ENCODE measurements at regions not wholly inside any gene's neighbourhood (a gene's known extent, or its start where the extent isn't known, plus 50 kb on each side); places are given as distances from the start of the nearest gene placed in this dataset.
"Not testable (repeated sequence)": the region's sequence is repeated elsewhere in the genome, so short reads cannot be mapped to it uniquely, and the experiment has no call there.

- DNase-seq, result no peak
These were observed 193.0 kb upstream of the IGFBP7 start for GRCh38 chr4:57303012-57303751.

DNA sequence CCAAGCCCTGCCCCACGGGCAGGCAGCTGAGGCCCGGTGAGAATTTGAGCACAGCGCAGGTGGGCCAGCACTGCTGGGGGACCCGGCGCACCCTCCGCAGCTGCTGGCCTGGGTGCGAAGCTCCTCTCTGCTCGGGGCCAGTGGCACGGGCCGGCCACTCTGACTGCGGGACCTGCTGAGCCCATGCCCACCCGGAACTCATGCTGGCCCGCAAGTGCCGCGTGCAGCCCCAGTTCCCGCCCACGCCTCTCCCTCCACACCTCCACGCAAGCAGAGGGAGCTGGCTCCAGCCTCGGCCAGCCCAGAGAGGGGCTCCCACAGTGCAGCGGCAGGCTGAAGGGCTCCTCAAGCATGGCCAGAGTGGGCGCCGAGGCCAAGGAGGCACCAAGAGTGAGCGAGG is 190.1 kb upstream of the IGFBP7 start:
- DNase-seq, result not testable (repeated sequence)

- DNase-seq, result no peak
These were observed 181.7 kb upstream of the IGFBP7 start for GRCh38 chr4:57291911-57292310.

GRCh38 chr4:57287687-57288604 is 177.8 kb upstream of the IGFBP7 start:
- no peak for DNase-seq

- DNase-seq, result no peak
These were observed 172.7 kb upstream of the IGFBP7 start for GRCh38 chr4:57282933-57283310.

DNA sequence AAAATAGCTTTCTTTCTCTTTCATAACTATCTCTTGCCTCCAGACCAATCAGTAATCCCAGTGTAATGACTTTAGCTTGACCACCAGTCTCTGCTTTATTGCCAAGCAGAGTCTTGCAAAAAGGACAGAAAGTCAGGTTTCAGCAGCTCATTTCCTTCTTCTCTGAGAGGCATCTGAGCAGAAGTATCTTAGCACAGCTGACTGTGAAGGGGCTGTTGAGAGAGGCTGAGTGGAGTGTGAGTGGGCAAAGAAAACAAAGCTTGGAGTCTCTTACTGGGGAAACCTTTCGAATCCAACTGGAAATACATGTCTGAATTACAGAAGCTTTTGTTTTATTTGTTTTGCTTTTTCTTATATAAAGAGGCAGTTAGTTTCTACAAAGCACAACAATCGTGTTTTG is 170.3 kb upstream of the IGFBP7 start:
- DNase-seq, result peak; percentile 5

DNA sequence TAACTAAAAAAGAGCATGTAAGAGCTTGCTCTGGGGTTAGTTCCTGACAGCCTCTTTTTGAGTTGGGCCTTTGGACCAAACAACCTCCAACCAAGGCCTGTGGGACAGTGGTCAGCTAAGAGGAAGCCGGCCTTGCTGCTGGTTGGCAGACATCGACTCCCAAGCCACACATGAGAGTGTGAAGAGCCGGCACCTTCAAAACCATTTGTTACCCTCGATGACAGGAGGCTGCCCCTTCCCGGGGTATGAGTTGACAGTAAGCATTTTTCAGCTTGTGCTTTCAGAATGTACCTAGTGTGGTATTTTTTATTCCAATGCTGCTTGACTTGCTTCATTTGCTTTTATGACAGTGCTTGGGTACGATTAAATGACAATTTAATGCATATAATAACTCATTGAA is 168.6 kb upstream of the IGFBP7 start:
- no peak for DNase-seq

- no peak for DNase-seq
These were observed 163.9 kb upstream of the IGFBP7 start for GRCh38 chr4:57274082-57274481.

DNA sequence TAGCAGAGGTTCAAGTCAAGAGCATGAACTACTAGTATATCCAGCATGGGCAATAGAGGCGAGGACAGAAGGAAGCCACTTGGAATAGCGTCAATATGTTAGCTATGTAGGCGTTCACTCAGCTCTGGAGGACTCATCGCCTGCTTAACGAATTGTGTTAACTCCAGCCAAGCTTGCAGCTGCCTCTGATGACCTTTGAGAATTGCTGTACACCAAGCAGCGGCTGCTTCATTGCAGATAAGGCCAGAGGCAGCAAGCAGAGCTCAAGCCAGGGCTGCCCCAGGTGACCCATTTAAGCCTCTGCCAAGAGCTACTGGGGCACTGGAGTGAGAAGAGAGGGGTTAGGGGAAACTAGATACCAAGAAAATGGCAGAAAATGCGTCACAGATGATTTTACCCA is 160.2 kb upstream of the IGFBP7 start:
- DNase-seq, result no peak

GRCh38 chr4:57265831-57266582 is 155.8 kb upstream of the IGFBP7 start:
- DNase-seq, result no peak

DNA sequence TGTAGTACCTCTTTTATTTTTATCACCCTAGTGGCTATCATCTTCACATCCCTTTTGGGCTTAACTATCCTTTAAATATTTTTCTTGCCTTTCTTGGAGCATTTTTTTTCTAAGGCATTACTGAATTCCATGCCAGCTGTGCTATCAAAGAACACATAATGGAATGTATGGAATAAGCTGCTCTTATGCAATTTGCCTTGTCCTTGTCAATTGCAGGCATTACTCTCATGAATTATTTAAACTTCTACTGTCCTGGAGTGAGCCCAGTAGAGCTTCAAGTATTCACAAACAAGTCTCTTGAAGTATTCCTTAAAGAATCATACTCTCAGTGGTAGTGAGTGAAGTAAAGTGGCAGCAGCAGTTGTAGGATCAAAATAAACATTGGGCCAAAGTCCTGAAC is 144.6 kb upstream of the IGFBP7 start:
- no peak for DNase-seq

GRCh38 chr4:57249083-57249482 is 138.9 kb upstream of the IGFBP7 start:
- no peak for DNase-seq

DNA sequence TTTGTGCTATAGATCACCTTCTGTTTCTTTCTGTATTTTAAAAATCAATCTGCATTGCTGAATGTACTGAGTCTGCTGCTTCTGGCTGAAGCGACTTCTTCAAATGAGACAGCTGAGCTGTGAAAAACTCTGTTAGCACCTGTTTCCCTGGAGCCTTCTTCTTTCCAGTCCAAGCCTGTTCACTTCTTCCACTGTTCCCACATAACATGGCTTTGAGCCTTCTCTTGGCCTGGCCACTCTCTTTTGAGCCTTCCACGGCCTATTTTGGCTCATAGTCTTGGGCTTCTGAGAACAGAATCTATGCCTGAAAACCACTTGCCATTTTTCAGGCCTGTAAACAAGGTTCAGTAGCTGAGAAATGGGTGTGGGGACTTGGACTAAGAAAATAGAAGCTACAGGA is 132.9 kb upstream of the IGFBP7 start:
- DNase-seq, result no peak

- no peak for DNase-seq
These were observed 124.1 kb upstream of the IGFBP7 start for GRCh38 chr4:57234252-57234775.

DNA sequence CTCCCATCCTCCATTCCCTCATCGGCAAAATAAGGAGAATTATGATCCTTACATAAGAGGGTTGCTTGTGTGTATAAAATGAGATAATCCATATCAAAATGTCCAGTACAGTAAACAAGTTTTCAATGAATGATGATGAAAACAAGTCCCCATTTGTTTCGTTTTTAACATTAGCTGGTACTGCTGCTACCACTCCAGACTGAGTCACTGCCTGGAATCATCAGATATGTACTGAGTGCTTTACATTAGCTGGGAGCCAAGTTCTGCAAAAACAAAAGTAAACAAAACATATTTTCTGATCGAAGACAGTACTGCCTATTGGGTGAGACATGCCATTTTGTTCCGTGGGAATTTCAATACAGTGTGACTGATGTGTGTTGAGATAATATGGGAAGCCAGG is 123.2 kb upstream of the IGFBP7 start:
- no peak for DNase-seq

- DNase-seq, result no peak
These were observed 121.6 kb upstream of the IGFBP7 start for GRCh38 chr4:57231781-57232180.

GRCh38 chr4:57220734-57221133 is 110.5 kb upstream of the IGFBP7 start:
- DNase-seq, result no peak

GRCh38 chr4:57220172-57220571 is 110.0 kb upstream of the IGFBP7 start:
- no peak for DNase-seq

DNA sequence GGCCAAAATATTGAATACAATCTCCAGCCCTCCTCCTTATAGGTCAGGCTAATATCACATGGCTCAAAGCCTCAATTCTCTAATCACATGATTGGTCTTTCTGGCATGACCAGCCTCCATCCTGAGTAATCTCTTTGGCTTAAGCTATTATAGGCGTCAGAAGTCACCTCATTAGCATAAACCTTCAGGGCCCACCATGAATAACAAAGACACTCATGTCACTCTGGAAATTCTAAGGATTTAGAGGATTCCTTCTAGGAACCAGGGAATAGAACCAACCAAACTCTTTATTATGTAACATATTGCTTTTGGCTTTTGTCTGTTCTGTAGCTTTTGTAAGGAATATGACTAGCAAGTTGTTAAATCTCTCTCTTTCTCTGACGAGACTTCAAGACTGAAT is 109.2 kb upstream of the IGFBP7 start:
- no peak for DNase-seq

DNA sequence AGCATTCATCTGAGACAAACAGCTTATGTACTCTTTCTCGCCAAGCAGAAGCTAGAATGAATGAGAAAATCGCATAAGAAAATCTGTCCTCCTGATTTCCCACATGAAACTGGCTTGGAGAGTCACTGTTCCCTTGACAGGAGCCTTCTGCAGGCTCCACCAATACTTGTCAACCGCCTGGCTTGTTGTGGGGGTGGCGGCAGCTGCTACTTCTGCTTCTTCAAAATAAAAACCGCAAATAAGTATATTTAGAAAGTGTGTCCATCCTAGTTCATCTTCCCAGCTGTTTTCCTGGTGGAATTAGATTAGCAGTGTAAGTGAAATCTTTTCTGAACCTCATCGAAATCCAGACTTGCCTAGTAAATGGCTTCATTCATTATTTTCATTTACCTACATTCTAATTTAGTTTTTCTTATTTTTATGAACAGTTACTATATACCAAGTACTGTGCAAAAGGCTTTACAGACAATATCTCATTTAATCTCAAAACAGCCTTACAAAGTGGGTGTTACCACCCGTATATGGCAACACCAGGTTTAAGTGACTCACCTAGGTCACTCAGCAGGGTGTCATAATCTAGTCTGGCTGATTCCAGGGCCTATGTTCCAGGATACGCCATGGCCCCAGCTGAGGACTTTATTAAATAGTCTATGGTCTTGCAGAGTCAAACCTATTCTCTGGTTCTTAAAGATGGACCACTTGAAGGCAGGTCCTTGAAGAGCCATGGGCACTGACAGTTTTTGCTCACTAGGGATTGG is 104.6 kb upstream of the IGFBP7 start:
- DNase-seq, result no peak

DNA sequence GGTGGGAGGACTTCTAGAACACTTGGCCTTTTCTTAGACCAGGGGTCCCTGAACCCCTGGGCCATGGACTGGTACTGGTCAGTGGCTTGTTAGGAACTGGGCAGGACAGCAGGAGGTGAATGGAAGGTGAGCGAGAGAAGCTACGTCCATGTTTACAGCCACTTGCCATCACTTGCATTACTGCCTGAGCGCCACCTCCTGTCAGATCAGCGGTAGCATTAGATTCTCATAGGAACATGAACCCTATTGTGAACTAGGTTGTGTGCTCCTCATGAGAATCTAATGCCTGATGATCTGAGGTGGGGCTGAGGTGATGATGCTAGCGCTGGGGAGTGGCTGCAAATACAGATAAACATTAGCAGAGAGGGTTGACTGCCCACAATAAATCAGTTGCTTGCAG is 100.9 kb upstream of the IGFBP7 start:
- DNase-seq, result no peak

- DNase-seq, result no peak
These were observed 96.0 kb upstream of the IGFBP7 start for GRCh38 chr4:57206172-57206571.

- DNase-seq, result no peak
These were observed 95.4 kb upstream of the IGFBP7 start for GRCh38 chr4:57205580-57205979.
